Suprapubic skin (tissue), 4 donors: ENCODE measurements at regions not wholly inside any gene's neighbourhood (a gene's known extent, or its start where the extent isn't known, plus 50 kb on each side); places are given as distances from the start of the nearest gene placed in this dataset.

Experiments used
- POLR2A ChIP-seq, 2 donors: fragments of 450-650 bp; IDR thresholded peaks; one replicate each; pipeline ENCODE4 v1.6.1; 2017; ENCODE audit warnings: antibody characterized with exemption in 2 of 2, mild to moderate bottlenecking in 2 of 2, moderate library complexity in 2 of 2
- POLR2AphosphoS5 ChIP-seq, 3 donors: sonication (generic); formaldehyde crosslinking; IDR thresholded peaks; one replicate each; pipeline ENCODE4 v1.6.1; 2017; ENCODE audit warnings: antibody characterized with exemption in 3 of 3
- TF ChIP-seq, protein P1 (sequence below), 2 donors: fragments of 200-600 bp in 1 of 2; fragments of 450-650 bp in 1 of 2; sonication (generic) in 1 of 2; IDR thresholded peaks; one replicate each; pipeline ENCODE4 v1.5.1; 2016 to 2019; ENCODE audit warnings: antibody characterized with exemption in 2 of 2, mild to moderate bottlenecking in 1 of 2, moderate library complexity in 1 of 2

DNA sequence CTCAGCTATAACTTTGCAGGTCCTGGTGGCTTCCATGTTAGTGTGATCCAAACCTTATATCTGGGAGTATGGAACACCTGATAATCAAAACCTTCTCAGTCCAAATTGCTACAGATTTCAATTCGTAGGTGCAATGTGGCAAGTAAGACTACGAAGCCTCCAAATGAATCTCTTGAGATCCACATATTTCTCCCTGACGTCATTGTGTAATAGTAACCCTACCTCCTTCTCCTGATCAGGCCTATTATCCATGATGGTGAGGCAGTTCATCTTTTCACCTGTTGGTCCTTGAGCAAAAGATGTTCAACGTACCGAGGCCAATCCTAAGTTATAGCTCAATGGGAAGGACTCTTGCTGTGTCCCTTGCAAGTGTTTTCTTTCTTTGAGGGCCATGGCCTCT is 115.9 kb upstream of the CHRM3 start:
- TF ChIP-seq, protein P1, sequence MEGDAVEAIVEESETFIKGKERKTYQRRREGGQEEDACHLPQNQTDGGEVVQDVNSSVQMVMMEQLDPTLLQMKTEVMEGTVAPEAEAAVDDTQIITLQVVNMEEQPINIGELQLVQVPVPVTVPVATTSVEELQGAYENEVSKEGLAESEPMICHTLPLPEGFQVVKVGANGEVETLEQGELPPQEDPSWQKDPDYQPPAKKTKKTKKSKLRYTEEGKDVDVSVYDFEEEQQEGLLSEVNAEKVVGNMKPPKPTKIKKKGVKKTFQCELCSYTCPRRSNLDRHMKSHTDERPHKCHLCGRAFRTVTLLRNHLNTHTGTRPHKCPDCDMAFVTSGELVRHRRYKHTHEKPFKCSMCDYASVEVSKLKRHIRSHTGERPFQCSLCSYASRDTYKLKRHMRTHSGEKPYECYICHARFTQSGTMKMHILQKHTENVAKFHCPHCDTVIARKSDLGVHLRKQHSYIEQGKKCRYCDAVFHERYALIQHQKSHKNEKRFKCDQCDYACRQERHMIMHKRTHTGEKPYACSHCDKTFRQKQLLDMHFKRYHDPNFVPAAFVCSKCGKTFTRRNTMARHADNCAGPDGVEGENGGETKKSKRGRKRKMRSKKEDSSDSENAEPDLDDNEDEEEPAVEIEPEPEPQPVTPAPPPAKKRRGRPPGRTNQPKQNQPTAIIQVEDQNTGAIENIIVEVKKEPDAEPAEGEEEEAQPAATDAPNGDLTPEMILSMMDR (IDR thresholded peaks at IDR 0.05): no peak
- no peak for TF ChIP-seq POLR2A (IDR thresholded peaks at IDR 0.05)
- TF ChIP-seq POLR2AphosphoS5 (IDR thresholded peaks at IDR 0.05): no peak
